GM12875 (cell line): ENCODE measurements at regions not wholly inside any gene's neighbourhood (a gene's known extent, or its start where the extent isn't known, plus 50 kb on each side); places are given as distances from the start of the nearest gene placed in this dataset.

ENCODE experiments used
- H3K4me3 ChIP-seq: one replicate; pipeline ENCODE4 v1.5.1; 2011; ENCODE audit warnings: low read depth, low read length, control low read depth
- TF ChIP-seq, protein P1 (sequence below): IDR thresholded peaks from 2 replicates; pipeline ENCODE4 v1.5.1; 2011; ENCODE audit warnings: low read depth, mild to moderate bottlenecking, control low read depth, inconsistent platforms, low read length, moderate library complexity, borderline replicate concordance; ENCODE audit not compliant: insufficient read depth

DNA sequence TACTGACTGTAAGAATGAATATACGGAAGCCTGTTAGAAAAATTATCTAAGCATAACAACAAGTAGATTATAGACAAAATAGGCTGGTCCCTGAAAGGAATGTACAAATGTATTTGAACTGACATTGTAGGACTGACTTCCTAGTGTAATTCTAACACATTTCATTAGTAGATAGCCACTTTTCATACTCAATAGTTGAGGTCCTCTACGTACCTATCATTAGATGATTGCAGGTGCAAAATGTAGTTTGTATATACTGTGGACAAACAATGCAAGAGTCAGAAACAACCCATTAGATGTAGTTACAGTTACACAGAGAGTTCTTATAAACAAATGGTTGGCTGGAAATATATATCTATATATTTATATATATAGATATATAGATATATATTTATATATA, 402.3 kb upstream of the SLITRK6 start:
- TF ChIP-seq, protein P1, sequence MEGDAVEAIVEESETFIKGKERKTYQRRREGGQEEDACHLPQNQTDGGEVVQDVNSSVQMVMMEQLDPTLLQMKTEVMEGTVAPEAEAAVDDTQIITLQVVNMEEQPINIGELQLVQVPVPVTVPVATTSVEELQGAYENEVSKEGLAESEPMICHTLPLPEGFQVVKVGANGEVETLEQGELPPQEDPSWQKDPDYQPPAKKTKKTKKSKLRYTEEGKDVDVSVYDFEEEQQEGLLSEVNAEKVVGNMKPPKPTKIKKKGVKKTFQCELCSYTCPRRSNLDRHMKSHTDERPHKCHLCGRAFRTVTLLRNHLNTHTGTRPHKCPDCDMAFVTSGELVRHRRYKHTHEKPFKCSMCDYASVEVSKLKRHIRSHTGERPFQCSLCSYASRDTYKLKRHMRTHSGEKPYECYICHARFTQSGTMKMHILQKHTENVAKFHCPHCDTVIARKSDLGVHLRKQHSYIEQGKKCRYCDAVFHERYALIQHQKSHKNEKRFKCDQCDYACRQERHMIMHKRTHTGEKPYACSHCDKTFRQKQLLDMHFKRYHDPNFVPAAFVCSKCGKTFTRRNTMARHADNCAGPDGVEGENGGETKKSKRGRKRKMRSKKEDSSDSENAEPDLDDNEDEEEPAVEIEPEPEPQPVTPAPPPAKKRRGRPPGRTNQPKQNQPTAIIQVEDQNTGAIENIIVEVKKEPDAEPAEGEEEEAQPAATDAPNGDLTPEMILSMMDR: no peak

DNA sequence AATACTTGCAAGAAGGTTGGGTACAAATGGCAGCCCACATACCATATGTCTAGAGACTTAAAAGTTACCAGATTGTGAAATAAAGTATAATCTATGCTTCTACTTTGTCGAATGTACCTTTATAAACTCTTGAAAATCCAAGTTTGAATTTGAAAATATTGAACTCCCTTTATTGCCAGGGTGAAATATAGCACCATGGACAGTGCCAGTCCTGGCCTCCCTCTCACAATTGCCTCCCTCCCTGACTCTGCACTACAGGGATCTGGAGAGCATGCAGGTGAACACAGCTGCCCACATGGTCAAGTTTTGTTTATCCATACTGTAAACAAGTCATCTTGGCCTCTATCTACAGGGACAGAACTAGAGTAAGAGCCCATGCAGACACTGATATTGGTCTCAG, 394.1 kb upstream of the SLITRK6 start:
- H3K4me3 ChIP-seq: no peak overlapping the region
- TF ChIP-seq, protein P1: no peak

More for the DNA sequence above, 402.3 kb upstream of the SLITRK6 start:
- H3K4me3 ChIP-seq: no peak overlapping the region

DNA sequence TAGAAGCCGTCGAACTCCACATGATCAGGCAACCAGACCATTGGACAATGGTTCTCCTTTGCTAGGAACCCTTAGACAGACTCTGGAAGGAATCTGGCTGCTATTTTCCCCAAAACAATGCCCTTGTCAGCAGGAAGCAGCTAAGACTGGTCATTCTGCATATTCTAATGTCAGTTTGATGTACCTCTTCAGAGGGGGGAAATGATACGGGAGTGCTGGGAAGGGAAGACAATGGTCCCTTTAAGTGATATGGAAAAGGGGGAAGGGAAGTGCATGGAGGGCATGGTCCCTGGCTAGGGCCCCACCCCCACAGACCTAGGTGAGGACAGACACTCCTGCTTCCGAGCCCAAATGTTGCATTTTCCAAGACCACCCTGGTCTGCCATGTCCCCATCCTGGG, 389.0 kb upstream of the SLITRK6 start:
- TF ChIP-seq, protein P1: no peak
- no peak overlapping the region for H3K4me3 ChIP-seq

DNA sequence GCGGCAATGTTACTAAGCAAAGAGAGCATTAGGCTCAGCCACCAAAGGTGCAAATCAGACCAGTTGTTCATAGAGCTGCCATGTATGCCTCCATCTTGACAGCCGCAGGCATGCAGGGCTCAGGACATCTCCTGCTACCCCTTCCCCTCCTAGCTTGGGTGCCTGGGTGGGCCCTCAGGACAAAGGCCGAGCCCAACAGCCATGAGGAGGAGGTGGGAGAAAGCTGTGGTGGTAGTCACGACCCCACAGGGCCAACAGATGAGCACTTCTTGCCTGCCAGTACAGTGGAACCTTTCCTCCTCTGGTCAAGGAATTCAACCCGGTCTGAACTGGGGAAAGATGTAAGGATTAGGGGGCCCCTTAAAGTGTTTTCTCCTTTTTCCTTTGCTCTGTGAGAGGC, 386.4 kb upstream of the SLITRK6 start:
- TF ChIP-seq, protein P1: no peak
- H3K4me3 ChIP-seq: no peak overlapping the region

DNA sequence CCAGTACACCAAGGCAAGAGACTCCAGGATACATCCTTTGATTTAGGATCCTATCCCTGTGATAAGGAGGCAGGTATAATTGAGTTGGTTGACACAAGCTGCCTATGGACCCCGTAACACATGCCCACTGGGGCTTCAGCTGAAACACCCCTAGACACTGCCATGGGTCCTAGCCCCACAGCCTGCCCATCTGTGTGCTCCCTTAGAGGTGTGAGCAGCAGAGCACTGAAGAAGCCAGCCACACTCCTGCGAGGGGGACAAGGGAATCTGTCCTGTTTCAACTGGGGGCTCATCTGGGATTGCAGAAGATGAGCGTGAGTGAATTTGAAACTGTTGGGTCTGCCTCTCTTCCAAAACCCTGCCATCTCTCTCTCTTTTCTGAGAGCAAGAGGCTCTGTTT, 385.9 kb upstream of the SLITRK6 start:
- TF ChIP-seq, protein P1: no peak
- no peak overlapping the region for H3K4me3 ChIP-seq

DNA sequence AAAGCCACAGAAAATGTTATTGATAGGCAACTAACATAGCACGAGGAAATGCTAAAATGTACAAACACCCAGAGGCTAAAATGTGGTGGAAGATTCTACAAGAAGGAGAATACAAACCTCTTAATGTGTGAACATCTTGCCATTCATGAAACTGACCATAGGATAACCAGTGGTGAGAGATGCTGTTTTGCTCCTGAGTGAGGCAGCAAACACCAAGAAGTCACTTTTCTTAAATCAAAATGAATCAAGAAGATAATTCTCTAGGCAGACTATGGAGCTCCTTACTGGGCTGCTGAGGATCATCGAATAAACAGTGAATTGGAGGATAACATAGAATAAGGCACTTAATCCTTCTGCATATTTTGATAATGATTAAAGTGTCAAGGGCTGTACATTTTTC, 375.4 kb upstream of the SLITRK6 start:
- H3K4me3 ChIP-seq: no peak overlapping the region
- TF ChIP-seq, protein P1: no peak

DNA sequence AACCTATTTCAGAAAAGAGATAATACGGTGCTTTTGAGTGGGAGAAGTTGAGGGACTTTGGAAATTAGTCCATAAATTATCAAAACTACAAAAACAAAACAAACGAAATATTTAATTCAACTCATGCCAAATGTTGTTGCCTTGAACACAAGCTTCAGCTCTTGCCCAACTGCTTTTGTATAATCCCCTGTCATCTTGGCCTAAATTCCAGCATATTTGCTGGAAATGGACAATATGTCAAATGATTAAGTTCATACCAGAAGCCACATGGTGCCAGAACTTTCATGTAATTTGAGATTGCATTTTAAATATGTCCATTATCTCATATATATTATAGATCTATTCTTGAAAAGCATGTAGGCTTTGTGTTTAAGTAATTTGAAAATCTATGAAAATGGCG, 373.7 kb upstream of the SLITRK6 start:
- TF ChIP-seq, protein P1: no peak
- no peak overlapping the region for H3K4me3 ChIP-seq
